CD14-positive monocyte (primary cell): ENCODE measurements at regions not wholly inside any gene's neighbourhood (a gene's known extent, or its start where the extent isn't known, plus 50 kb on each side); places are given as distances from the start of the nearest gene placed in this dataset.
A peak's percentile ranks its signal among the peaks of the same experiment; 100 is the strongest.

Experiments
- DNase-seq, 3 donors: peaks; one replicate each; pipeline ENCODE4 v3.0.0-alpha.2; 2011 to 2022
- H2AFZ ChIP-seq: 2 replicates; pipeline ENCODE4 v1.6.0; 2012; ENCODE audit warnings: mild to moderate bottlenecking, low read depth, low read length, inconsistent platforms; ENCODE audit not compliant: insufficient read depth, poor library complexity, severe bottlenecking
- H3K27ac ChIP-seq, 2 donors: 1 replicate in 1 of 2; 2 replicates in 1 of 2; pipeline ENCODE4 v1.5.1; 2012 to 2013; ENCODE audit warnings: low read length in 2 of 2, control low read depth in 1 of 2, inconsistent platforms in 1 of 2, low read depth in 1 of 2, mild to moderate bottlenecking in 1 of 2
- H3K27me3 ChIP-seq, 2 donors: one replicate each; pipeline versions ENCODE4 v1.6.0 to v1.6.1; 2011 to 2013; ENCODE audit warnings: low read length in 2 of 2; ENCODE audit not compliant: control insufficient read depth in 2 of 2, insufficient read depth in 2 of 2
- H3K36me3 ChIP-seq, 2 donors: replicated peaks in 1 of 2; 1 replicate in 1 of 2; 2 replicates in 1 of 2; pipeline versions ENCODE4 v1.5.1 to v1.6.1; 2012 to 2013; ENCODE audit warnings: low read length in 2 of 2, control low read depth in 1 of 2, inconsistent platforms in 1 of 2, mild to moderate bottlenecking in 1 of 2; ENCODE audit not compliant: insufficient read depth in 2 of 2, control insufficient read depth in 1 of 2
- H3K4me1 ChIP-seq, 2 donors: 1 replicate in 1 of 2; 2 replicates in 1 of 2; pipeline versions ENCODE4 v1.5.1 to v1.6.1; 2012 to 2013; ENCODE audit warnings: low read length in 2 of 2, control low read depth in 1 of 2, inconsistent platforms in 1 of 2, mild to moderate bottlenecking in 1 of 2, moderate library complexity in 1 of 2; ENCODE audit not compliant: insufficient read depth in 2 of 2, control insufficient read depth in 1 of 2
- H3K4me2 ChIP-seq: replicated peaks from 2 replicates; pipeline ENCODE3; 2012; ENCODE audit warnings: low read length, moderate library complexity, mild to moderate bottlenecking; ENCODE audit not compliant: poor library complexity, severe bottlenecking; ENCODE audit errors: extremely low read depth
- H3K4me3 ChIP-seq, 3 experiments: fragments of 200-600 bp in 1 of 3; sonication (generic) in 1 of 3; replicated peaks in 1 of 3; 1 replicate in 2 of 3; 2 replicates in 1 of 3; pipeline ENCODE4 v1.5.1; 2011 to 2013; ENCODE audit warnings: low read length in 3 of 3, mild to moderate bottlenecking in 3 of 3, control low read depth in 2 of 3, low read depth in 2 of 3, inconsistent platforms in 1 of 3, moderate library complexity in 1 of 3
- H3K79me2 ChIP-seq: 2 replicates; pipeline ENCODE4 v1.6.0; 2012; ENCODE audit warnings: mild to moderate bottlenecking, control low read depth, inconsistent platforms, low read length, moderate library complexity; ENCODE audit not compliant: insufficient read depth
- H3K9ac ChIP-seq: 2 replicates; pipeline ENCODE4 v1.6.0; 2017; ENCODE audit warnings: low read length, mild to moderate bottlenecking; ENCODE audit not compliant: insufficient read depth, poor library complexity, severe bottlenecking
- H3K9me3 ChIP-seq, 2 donors: replicated peaks in 1 of 2; 1 replicate in 1 of 2; 2 replicates in 1 of 2; pipeline versions ENCODE4 v1.5.1 to v1.6.1; 2012 to 2013; ENCODE audit warnings: low read length in 2 of 2, control low read depth in 1 of 2; ENCODE audit not compliant: control insufficient read depth in 1 of 2, insufficient read depth in 1 of 2
- H4K20me1 ChIP-seq: 2 replicates; pipeline ENCODE4 v1.6.0; 2012; ENCODE audit warnings: mild to moderate bottlenecking, low read length, control low read depth, moderate library complexity; ENCODE audit not compliant: insufficient read depth
- H3K27ac Mint-ChIP-seq, 7 donors: one replicate each; pipeline ENCODE4 v1.8.0; 2020; ENCODE audit warnings: mild to moderate bottlenecking in 7 of 7, mixed read lengths in 7 of 7, moderate library complexity in 6 of 7, inconsistent platforms in 2 of 7
- H3K27me3 Mint-ChIP-seq, 3 donors: one replicate each; pipeline ENCODE4 v1.8.0; 2021 to 2022; ENCODE audit warnings: low read depth in 3 of 3, mild to moderate bottlenecking in 3 of 3, mixed read lengths in 3 of 3, moderate library complexity in 3 of 3, inconsistent platforms in 1 of 3
- H3K36me3 Mint-ChIP-seq, 2 donors: one replicate each; pipeline ENCODE4 v1.8.0; 2020; ENCODE audit warnings: mixed read lengths in 2 of 2, inconsistent platforms in 1 of 2, mild to moderate bottlenecking in 1 of 2
- H3K4me1 Mint-ChIP-seq: one replicate; pipeline ENCODE4 v1.8.0; 2020; ENCODE audit warnings: mild to moderate bottlenecking, mixed read lengths
- H3K4me3 Mint-ChIP-seq, 2 donors: one replicate each; pipeline ENCODE4 v1.8.0; 2020; ENCODE audit warnings: mild to moderate bottlenecking in 2 of 2, mixed read lengths in 2 of 2, moderate library complexity in 1 of 2
- H3K9me3 Mint-ChIP-seq, 7 donors: one replicate each; pipeline ENCODE4 v1.8.0; 2020 to 2022; ENCODE audit warnings: mixed read lengths in 7 of 7, mild to moderate bottlenecking in 6 of 7, moderate library complexity in 6 of 7, inconsistent platforms in 2 of 7
- CTCF ChIP-seq: fragments of 200-600 bp; IDR thresholded peaks from one replicate; pipeline ENCODE4 v1.8.0; 2022; ENCODE audit warnings: antibody characterized with exemption, mild to moderate bottlenecking
- WGBS: methylation state at CpG from one replicate; pipeline ENCODE4 v1.1.5; 2013; ENCODE audit warnings: missing lambda C conversion rate; ENCODE audit not compliant: insufficient coverage; 5-methylcytosine and 5-hydroxymethylcytosine counted together
- intact Hi-C, 2 donors: fragments of 100-400 bp; cut with micrococcal nuclease; formaldehyde crosslinking; loops; one replicate each; pipeline versions ENCODE4 v1.15.0 to v1.15.1; 2023

DNA sequence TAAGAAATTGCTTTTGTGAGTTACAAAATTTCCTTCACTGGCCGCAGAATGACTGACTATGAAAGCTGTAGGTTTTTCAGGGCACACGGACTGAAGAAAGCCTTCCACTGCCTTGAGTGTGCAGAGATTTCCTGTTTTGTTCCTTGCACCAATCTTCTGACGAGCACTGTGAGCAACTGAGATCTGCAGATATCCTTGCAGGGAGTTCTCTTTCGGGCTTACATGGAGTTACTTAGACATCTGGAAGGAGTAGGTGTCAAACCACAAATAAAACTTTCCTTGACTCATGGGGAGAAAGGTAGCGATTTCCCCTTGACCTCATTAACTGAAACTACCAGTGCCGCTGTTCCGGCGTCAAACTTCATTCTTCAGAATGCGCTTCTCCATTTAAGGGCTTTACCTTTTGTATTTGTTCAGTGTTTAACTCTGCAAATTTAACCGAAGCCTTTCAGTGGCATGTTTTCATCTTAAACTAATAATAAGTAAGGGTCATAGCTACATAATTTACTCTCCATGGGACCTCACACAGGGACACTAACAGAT is 1175.3 kb downstream of the GATA3 start:
- Histone ChIP-seq H3K4me3 (peak overlapping the region in 2 of 3 experiments; percentile 43 to 55), H3K4me1 (no peaks in the 10 kb centered on the region), H3K27me3 (no peaks in the 10 kb centered on the region), H3K36me3 (no peaks in the 10 kb centered on the region), H3K79me2 (no peaks in the 10 kb centered on the region), H3K27ac (no peak overlapping the region), H3K4me2 (peak overlapping the region; percentile 57), H3K9ac (no peak overlapping the region), H3K9me3 (no peaks in the 10 kb centered on the region), H2AFZ (peak overlapping the region; percentile 55), H4K20me1 (no peaks in the 10 kb centered on the region)
- peaks cover 3 to 9% (median 7%) of the 10 kb centered on the region in 3 donors for H3K27me3 Mint-ChIP-seq
- H3K36me3 Mint-ChIP-seq: no peaks in the 10 kb centered on the region
- intact Hi-C loops: no loop called here
- WGBS: 52% methylated on average over 2 of the region's 10 CpGs
- no peak for TF ChIP-seq CTCF
- no peak overlapping the region for H3K27ac Mint-ChIP-seq
- H3K4me1 Mint-ChIP-seq: peaks cover 23% of the 10 kb centered on the region
- no peak for DNase-seq
- peaks cover 0 to 3% (median 0%) of the 10 kb centered on the region in 7 donors for H3K9me3 Mint-ChIP-seq
- peak overlapping the region; percentile 13 to 34 for H3K4me3 Mint-ChIP-seq

- Mint-ChIP-seq H3K27ac (no peak overlapping the region), H3K27me3 (peaks cover 0 to 9% (median 7%) of the 10 kb centered on the region in 3 donors), H3K4me3 (no peak overlapping the region), H3K9me3 (peaks cover 0 to 3% (median 0%) of the 10 kb centered on the region in 7 donors), H3K36me3 (no peaks in the 10 kb centered on the region), H3K4me1 (peaks cover 23% of the 10 kb centered on the region)
- DNase-seq: no peak
- Histone ChIP-seq H3K4me1 (no peaks in the 10 kb centered on the region), H3K4me3 (no peak overlapping the region), H3K79me2 (no peaks in the 10 kb centered on the region), H4K20me1 (no peaks in the 10 kb centered on the region), H3K9me3 (no peaks in the 10 kb centered on the region), H2AFZ (no peak overlapping the region), H3K36me3 (no peaks in the 10 kb centered on the region), H3K27me3 (no peaks in the 10 kb centered on the region), H3K4me2 (no peak overlapping the region), H3K27ac (no peak overlapping the region), H3K9ac (no peak overlapping the region)
- no CpG with 5 or more reads among the region's 3 CpGs for WGBS
- no peak for TF ChIP-seq CTCF
- intact Hi-C loops: no loop called here
Measured at GRCh38 chr10:9230625-9231024, 1176.1 kb downstream of the GATA3 start.
